Neural cell (in vitro differentiated cells): ENCODE measurements at regions not wholly inside any gene's neighbourhood (a gene's known extent, or its start where the extent isn't known, plus 50 kb on each side); places are given as distances from the start of the nearest gene placed in this dataset.

Source experiments
- H2AFZ ChIP-seq: fragments of 200-600, 300-800 bp; sonication (generic), shearing (Covaris generic); 2 replicates; pipeline ENCODE4 v1.6.0; 2014; ENCODE audit warnings: low read depth, mild to moderate bottlenecking, antibody characterized with exemption, low read length, moderate library complexity
- H3F3A ChIP-seq: fragments of 200-600 bp; shearing (Covaris generic); 2 replicates; pipeline ENCODE4 v1.6.1; 2016; ENCODE audit warnings: mild to moderate bottlenecking, moderate library complexity, mixed read lengths, antibody characterized with exemption, low read length; ENCODE audit not compliant: insufficient read depth, poor library complexity, severe bottlenecking
- H3K27ac ChIP-seq: fragments of 200-600, 300-800 bp; sonication (generic), shearing (Covaris generic); 2 replicates; pipeline ENCODE4 v1.5.1; 2014; ENCODE audit warnings: mild to moderate bottlenecking, low read length, moderate library complexity
- H3K27me3 ChIP-seq: fragments of 300-800, 200-600 bp; sonication (generic), shearing (Covaris generic); 2 replicates; pipeline ENCODE4 v1.6.0; 2014; ENCODE audit warnings: mild to moderate bottlenecking, low read depth, low read length, moderate library complexity; ENCODE audit not compliant: insufficient read depth
- H3K36me3 ChIP-seq: fragments of 300-800, 200-600 bp; sonication (generic), shearing (Covaris generic); 2 replicates; pipeline ENCODE4 v1.5.1; 2014; ENCODE audit warnings: mild to moderate bottlenecking, antibody characterized with exemption, low read length, moderate library complexity; ENCODE audit not compliant: insufficient read depth
- H3K4me2 ChIP-seq: fragments of 300-800, 200-600 bp; sonication (generic), shearing (Covaris generic); 2 replicates; pipeline ENCODE4 v1.6.0; 2014; ENCODE audit warnings: mild to moderate bottlenecking, low read length
- H3K4me3 ChIP-seq: fragments of 300-800, 200-600 bp; sonication (generic), shearing (Covaris generic); 2 replicates; pipeline ENCODE4 v1.5.1; 2014; ENCODE audit warnings: mild to moderate bottlenecking, low read length, moderate library complexity
- H3K79me2 ChIP-seq: fragments of 200-600 bp; shearing (Covaris generic); replicated peaks from 2 replicates; pipeline ENCODE4 v1.6.0; 2014; ENCODE audit warnings: mild to moderate bottlenecking, low read length, moderate library complexity; ENCODE audit not compliant: insufficient read depth
- H3K9ac ChIP-seq: fragments of 300-800, 200-600 bp; sonication (generic), shearing (Covaris generic); 2 replicates; pipeline ENCODE4 v1.6.1; 2016; ENCODE audit warnings: mild to moderate bottlenecking, low read length, mixed read lengths
- H3K9me2 ChIP-seq: fragments of 200-600 bp; shearing (Covaris generic); 2 replicates; pipeline ENCODE4 v1.6.1; 2016; ENCODE audit warnings: mild to moderate bottlenecking, low read length, mixed read lengths; ENCODE audit not compliant: insufficient read depth
- H3K9me3 ChIP-seq: fragments of 200-600, 300-800 bp; sonication (generic), shearing (Covaris generic); 2 replicates; pipeline ENCODE4 v1.6.1; 2016; ENCODE audit warnings: mild to moderate bottlenecking, mixed run types, low read length, moderate library complexity, mixed read lengths
- H4K20me1 ChIP-seq: fragments of 200-600 bp; shearing (Covaris generic); 2 replicates; pipeline ENCODE4 v1.6.1; 2016; ENCODE audit warnings: mild to moderate bottlenecking, mixed run types; ENCODE audit not compliant: insufficient read depth
- EP300 ChIP-seq: fragments of 450-650 bp; conservative IDR thresholded peaks from 2 replicates; pipeline ENCODE4 v1.6.1; 2014; ENCODE audit warnings: antibody characterized with exemption, mild to moderate bottlenecking, moderate library complexity; ENCODE audit not compliant: poor library complexity, severe bottlenecking
- EZH2 ChIP-seq: fragments of 200-600, 300-800 bp; shearing (Covaris generic), sonication (generic); IDR thresholded peaks from 2 replicates; pipeline ENCODE4 v1.6.1; 2014; ENCODE audit warnings: antibody characterized with exemption, low read length, borderline replicate concordance, mild to moderate bottlenecking; ENCODE audit not compliant: insufficient read depth, poor library complexity, severe bottlenecking
- MXI1 ChIP-seq: fragments of 450-650 bp; conservative IDR thresholded peaks from 2 replicates; pipeline ENCODE4 v1.6.1; 2014; ENCODE audit warnings: antibody characterized with exemption, mild to moderate bottlenecking; ENCODE audit not compliant: poor library complexity, severe bottlenecking
- POLR2AphosphoS5 ChIP-seq: IDR thresholded peaks from 2 replicates; pipeline ENCODE4 v1.6.1; 2012
- RAD21 ChIP-seq: fragments of 450-650 bp; conservative IDR thresholded peaks from 2 replicates; pipeline ENCODE4 v1.6.1; 2014; ENCODE audit warnings: antibody characterized with exemption, mild to moderate bottlenecking, moderate library complexity
- SMC3 ChIP-seq: fragments of 450-650 bp; conservative IDR thresholded peaks from 2 replicates; pipeline ENCODE4 v1.6.1; 2014; ENCODE audit warnings: antibody characterized with exemption, mild to moderate bottlenecking, moderate library complexity; ENCODE audit not compliant: poor library complexity
- TAF1 ChIP-seq: IDR thresholded peaks from 2 replicates; pipeline ENCODE4 v1.6.1; 2012; ENCODE audit warnings: low read depth
- TF ChIP-seq, protein P1 (sequence below): IDR thresholded peaks from 2 replicates; pipeline ENCODE4 v1.6.1; 2012; ENCODE audit warnings: borderline replicate concordance
- TF ChIP-seq, protein P2 (sequence below): fragments of 450-650 bp; IDR thresholded peaks from 2 replicates; pipeline ENCODE4 v1.5.1; 2014; ENCODE audit warnings: antibody characterized with exemption, mild to moderate bottlenecking, moderate library complexity; ENCODE audit not compliant: poor library complexity, severe bottlenecking

DNA sequence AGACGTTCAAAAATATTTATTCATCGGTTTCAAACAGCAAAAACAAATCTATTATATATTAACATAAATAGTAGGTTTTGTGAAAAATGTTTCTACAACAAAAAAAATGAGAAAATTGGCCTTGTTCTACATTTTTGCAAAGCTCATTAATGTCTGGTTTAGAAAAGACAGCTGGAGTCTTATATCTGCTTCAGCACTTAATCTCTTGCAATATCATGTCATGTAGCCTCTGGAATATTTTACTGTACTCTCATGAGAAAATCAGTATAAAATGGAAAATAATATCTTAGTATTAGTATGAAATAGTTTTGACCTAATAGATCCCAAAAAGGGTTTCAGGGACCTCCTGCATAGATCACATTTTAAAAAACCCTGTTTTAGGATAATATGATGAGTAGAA, 326.6 kb downstream of the ARL4A start:
- no peaks in the 10 kb centered on the region for H3F3A ChIP-seq

DNA sequence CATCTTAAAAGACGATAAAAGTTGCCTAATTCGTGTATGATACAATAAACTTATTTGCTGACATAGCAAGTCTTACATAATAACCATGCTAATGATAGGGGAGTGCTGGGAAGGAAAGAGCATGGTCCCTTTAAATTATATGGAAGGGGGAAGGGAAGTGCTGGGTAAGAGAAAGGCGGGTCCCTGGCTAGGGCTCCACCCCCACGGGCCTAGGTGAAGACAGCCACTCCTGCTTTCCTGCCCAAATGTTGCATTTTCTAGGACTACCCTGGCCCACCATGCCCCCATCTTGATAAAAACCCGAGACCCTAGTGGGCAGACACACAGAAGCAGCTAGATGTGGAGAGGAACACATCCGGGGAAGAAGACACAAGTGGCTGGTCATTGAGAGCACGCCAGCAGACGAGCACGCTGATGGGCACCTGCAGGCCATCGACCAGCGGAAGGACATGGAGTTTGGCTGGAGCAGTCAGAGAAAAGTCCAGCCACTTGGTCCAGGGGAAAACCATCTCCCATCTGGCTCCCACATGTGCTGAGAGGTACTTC, 328.7 kb downstream of the ARL4A start:
- Histone ChIP-seq H4K20me1 (no peaks in the 10 kb centered on the region), H3F3A (no peaks in the 10 kb centered on the region), H2AFZ (no peak overlapping the region), H3K4me3 (no peak overlapping the region), H3K27ac (no peak overlapping the region), H3K9ac (no peak overlapping the region), H3K36me3 (no peaks in the 10 kb centered on the region), H3K9me2 (no peaks in the 10 kb centered on the region), H3K27me3 (no peaks in the 10 kb centered on the region), H3K9me3 (peaks cover 4% of the 10 kb centered on the region), H3K4me2 (no peak overlapping the region), H3K79me2 (no peaks in the 10 kb centered on the region)
- TF ChIP-seq SMC3: no peak
- TF ChIP-seq EZH2: no peak
- TF ChIP-seq EP300: no peak
- TF ChIP-seq POLR2AphosphoS5: no peak
- TF ChIP-seq MXI1: no peak
- TF ChIP-seq, protein P1, sequence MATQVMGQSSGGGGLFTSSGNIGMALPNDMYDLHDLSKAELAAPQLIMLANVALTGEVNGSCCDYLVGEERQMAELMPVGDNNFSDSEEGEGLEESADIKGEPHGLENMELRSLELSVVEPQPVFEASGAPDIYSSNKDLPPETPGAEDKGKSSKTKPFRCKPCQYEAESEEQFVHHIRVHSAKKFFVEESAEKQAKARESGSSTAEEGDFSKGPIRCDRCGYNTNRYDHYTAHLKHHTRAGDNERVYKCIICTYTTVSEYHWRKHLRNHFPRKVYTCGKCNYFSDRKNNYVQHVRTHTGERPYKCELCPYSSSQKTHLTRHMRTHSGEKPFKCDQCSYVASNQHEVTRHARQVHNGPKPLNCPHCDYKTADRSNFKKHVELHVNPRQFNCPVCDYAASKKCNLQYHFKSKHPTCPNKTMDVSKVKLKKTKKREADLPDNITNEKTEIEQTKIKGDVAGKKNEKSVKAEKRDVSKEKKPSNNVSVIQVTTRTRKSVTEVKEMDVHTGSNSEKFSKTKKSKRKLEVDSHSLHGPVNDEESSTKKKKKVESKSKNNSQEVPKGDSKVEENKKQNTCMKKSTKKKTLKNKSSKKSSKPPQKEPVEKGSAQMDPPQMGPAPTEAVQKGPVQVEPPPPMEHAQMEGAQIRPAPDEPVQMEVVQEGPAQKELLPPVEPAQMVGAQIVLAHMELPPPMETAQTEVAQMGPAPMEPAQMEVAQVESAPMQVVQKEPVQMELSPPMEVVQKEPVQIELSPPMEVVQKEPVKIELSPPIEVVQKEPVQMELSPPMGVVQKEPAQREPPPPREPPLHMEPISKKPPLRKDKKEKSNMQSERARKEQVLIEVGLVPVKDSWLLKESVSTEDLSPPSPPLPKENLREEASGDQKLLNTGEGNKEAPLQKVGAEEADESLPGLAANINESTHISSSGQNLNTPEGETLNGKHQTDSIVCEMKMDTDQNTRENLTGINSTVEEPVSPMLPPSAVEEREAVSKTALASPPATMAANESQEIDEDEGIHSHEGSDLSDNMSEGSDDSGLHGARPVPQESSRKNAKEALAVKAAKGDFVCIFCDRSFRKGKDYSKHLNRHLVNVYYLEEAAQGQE: no peak
- TF ChIP-seq, protein P2, sequence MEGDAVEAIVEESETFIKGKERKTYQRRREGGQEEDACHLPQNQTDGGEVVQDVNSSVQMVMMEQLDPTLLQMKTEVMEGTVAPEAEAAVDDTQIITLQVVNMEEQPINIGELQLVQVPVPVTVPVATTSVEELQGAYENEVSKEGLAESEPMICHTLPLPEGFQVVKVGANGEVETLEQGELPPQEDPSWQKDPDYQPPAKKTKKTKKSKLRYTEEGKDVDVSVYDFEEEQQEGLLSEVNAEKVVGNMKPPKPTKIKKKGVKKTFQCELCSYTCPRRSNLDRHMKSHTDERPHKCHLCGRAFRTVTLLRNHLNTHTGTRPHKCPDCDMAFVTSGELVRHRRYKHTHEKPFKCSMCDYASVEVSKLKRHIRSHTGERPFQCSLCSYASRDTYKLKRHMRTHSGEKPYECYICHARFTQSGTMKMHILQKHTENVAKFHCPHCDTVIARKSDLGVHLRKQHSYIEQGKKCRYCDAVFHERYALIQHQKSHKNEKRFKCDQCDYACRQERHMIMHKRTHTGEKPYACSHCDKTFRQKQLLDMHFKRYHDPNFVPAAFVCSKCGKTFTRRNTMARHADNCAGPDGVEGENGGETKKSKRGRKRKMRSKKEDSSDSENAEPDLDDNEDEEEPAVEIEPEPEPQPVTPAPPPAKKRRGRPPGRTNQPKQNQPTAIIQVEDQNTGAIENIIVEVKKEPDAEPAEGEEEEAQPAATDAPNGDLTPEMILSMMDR: no peak
- TF ChIP-seq TAF1: no peak
- TF ChIP-seq RAD21: no peak

More for the DNA sequence above, 326.6 kb downstream of the ARL4A start:
- Histone ChIP-seq H3K9me3 (no peaks in the 10 kb centered on the region), H3K27ac (no peak overlapping the region), H3K79me2 (no peaks in the 10 kb centered on the region), H3K4me2 (no peak overlapping the region), H3K4me3 (no peak overlapping the region), H2AFZ (no peak overlapping the region), H3K9me2 (no peaks in the 10 kb centered on the region), H4K20me1 (no peaks in the 10 kb centered on the region), H3K36me3 (no peaks in the 10 kb centered on the region), H3K27me3 (no peaks in the 10 kb centered on the region), H3K9ac (no peak overlapping the region)
- TF ChIP-seq SMC3: no peak
- TF ChIP-seq RAD21: no peak
- no peak for TF ChIP-seq TAF1
- TF ChIP-seq EZH2: no peak
- TF ChIP-seq MXI1: no peak
- TF ChIP-seq, protein P1: no peak
- TF ChIP-seq POLR2AphosphoS5: no peak
- TF ChIP-seq EP300: no peak
